ENCODE measurements at regions not wholly inside any gene's neighbourhood (a gene's known extent, or its start where the extent isn't known, plus 50 kb on each side); places are given as distances from the start of the nearest gene placed in this dataset.

GRCh38 chr1:192088496-192088895 lies 69.8 kb upstream of the RGS18 start:
- TF ChIP-seq EZH2phosphoT487 (IDR thresholded peaks at IDR 0.05) (no peak), CTCF (IDR thresholded peaks at IDR 0.05) (no peak)
